AG04449 (cell line): ENCODE measurements at regions not wholly inside any gene's neighbourhood (a gene's known extent, or its start where the extent isn't known, plus 50 kb on each side); places are given as distances from the start of the nearest gene placed in this dataset.

Experiments
- CTCF ChIA-PET: fragments of 350-600 bp; formaldehyde crosslinking; extraction: SDS; loops from one replicate; lab custom pipeline; 2021; ENCODE audit warnings: antibody characterized with exemption; lab: Yijun Ruan, JAX
- POLR2A ChIA-PET: fragments of 400-600, 350-600 bp; formaldehyde crosslinking; extraction: SDS; loops from one replicate; lab custom pipeline; 2020; ENCODE audit warnings: antibody characterized with exemption, inconsistent platforms; lab: Yijun Ruan, JAX
- DNase-seq: peaks from one replicate; pipeline ENCODE4 v3.0.0-alpha.2; 2010; ENCODE audit warnings: low read depth, low spot score
- H3K4me3 ChIP-seq: 2 replicates; pipeline ENCODE4 v1.5.1; 2011; ENCODE audit warnings: low read depth, mild to moderate bottlenecking, control low read depth, low read length
- TF ChIP-seq, protein P1 (sequence below): IDR thresholded peaks from one replicate; pipeline ENCODE4 v1.5.1; 2011; ENCODE audit warnings: mild to moderate bottlenecking, moderate library complexity, low read length, control low read depth, inconsistent platforms; ENCODE audit not compliant: insufficient read depth; ENCODE audit errors: missing control alignments

DNA sequence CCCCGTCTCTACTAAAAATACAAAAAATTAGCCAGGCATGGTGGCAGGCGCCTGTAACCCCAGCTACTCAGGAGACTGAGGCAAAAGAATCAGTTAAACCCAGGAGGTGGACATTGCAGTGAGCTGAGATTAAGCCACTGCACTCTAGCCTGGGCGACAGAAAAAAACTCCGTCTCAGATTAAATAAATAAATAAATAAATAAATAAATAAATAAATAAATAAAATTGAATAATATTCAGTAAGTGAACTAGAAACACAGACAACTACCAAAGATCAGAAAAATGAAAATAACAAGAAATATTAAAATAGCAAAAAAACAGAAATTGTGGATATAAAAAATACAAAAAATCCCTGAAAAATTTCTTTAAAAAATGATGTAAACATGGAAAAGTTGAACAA, 172.4 kb downstream of the ZNF486 start:
- ChIA-PET CTCF (no interaction called here), POLR2A (no interaction called here)
- no peak overlapping the region for H3K4me3 ChIP-seq
- DNase-seq: no peak
- TF ChIP-seq, protein P1, sequence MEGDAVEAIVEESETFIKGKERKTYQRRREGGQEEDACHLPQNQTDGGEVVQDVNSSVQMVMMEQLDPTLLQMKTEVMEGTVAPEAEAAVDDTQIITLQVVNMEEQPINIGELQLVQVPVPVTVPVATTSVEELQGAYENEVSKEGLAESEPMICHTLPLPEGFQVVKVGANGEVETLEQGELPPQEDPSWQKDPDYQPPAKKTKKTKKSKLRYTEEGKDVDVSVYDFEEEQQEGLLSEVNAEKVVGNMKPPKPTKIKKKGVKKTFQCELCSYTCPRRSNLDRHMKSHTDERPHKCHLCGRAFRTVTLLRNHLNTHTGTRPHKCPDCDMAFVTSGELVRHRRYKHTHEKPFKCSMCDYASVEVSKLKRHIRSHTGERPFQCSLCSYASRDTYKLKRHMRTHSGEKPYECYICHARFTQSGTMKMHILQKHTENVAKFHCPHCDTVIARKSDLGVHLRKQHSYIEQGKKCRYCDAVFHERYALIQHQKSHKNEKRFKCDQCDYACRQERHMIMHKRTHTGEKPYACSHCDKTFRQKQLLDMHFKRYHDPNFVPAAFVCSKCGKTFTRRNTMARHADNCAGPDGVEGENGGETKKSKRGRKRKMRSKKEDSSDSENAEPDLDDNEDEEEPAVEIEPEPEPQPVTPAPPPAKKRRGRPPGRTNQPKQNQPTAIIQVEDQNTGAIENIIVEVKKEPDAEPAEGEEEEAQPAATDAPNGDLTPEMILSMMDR: no peak

DNA sequence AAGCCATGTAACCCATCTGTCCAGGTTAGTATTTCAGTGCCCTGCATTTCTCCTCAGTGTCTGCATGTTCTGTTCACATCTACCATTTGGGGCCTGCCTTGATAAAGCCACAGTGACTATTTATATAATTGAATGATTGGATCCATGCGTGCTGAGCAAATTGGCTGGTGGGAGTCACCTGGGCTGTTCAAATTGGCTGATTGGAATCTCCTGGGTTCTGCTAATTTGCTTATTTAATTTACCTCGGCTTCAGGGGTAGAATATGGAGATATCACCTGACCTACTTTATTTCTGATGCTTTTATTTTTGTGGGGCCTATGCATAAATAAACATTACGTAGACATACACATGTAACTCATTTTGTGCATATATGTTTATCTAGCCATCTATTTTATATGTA, 167.7 kb downstream of the ZNF486 start:
- TF ChIP-seq, protein P1: no peak
- ChIA-PET POLR2A (no interaction called here), CTCF (no interaction called here)
- no peak for DNase-seq
- H3K4me3 ChIP-seq: no peak overlapping the region

DNA sequence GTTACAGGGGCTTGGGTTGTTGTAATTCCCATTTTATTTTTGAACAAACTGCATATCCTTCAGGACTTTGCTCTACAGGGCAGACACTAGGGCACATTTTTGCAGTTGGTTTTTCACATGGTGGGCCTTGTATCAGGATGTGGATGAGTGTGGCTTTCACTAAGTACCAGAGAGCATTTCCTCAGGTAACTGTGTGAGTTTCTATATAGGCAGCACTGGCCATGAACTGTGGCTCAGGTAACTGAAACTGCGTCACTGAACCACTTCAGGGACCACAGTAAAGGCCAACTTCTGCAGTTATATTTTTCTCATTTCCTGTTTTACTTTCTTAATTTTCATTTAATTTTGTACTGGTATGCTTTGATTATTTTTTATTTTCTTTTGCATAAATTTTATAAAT, 166.5 kb downstream of the ZNF486 start:
- ChIA-PET CTCF (no interaction called here), POLR2A (no interaction called here)
- TF ChIP-seq, protein P1: no peak
- DNase-seq: no peak
- no peak overlapping the region for H3K4me3 ChIP-seq

DNA sequence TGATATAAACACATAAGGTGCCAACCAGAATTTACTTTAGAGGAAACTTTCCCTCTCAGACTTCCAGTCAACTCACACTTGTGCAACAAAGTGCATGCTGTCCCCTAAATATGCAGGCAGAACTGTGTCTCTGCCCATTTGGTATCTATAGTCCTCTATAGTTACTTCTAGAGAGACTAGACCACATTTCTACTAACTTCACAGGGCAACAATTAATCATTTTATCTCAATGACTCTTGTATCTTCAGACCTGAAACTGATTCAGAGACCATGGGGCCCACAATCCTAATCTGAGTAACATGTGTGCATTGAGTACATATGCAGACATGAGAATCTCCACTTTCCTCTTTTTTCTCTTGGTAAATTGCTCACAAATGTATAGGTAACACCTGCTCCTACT, 158.1 kb downstream of the ZNF486 start:
- ChIA-PET POLR2A (no interaction called here), CTCF (no interaction called here)
- TF ChIP-seq, protein P1: no peak
- no peak overlapping the region for H3K4me3 ChIP-seq
- DNase-seq: no peak

DNA sequence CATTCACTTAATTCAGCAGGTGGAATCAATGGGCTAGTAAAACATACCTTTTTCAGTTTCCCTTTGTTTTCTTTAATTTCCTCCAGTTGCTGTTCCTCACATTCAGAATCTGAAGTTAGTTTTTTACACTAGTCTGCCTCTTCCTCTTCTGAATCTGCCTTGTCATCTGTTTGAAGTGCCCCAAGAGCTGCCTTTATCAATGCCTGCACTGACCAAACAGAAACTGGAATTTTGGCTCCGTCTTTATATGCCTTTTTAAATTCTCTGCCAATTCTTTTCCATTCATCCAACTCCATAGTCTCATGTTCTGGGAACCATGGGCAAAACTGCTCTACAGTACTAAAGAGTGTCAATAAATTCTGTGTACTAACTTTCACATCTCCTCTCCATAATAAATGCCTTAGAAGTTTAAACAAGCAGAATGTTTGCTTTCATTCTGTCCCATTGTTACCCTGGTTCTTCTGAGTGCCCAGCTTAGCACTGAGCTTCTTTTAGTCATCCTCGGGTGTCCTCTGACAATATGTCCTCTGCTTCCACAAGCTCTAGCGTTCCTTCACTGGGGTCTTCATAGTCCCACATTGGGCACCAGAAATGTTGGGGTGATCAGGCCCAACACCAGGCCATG, 154.2 kb downstream of the ZNF486 start:
- CTCF ChIA-PET: no interaction called here
- POLR2A ChIA-PET: no interaction called here

DNA sequence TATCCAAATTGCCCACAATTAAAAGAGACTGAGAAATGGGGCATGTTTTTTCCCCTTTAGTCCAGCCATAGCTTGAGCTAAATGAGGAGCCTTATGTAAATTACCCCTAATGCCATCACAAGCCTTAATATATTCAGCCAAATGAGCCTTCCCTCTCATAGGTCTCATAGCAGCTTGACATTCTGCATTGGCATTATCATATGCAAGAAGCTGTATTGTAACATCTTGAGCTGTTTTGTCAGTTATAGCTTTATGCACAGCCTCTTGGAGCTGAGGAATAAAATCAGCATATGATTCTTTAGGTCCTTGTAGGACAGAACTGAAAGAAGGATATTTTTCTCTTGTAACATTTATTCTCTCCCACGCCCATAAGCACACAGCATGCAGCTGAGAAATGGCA, 153.2 kb downstream of the ZNF486 start:
- H3K4me3 ChIP-seq: no peak overlapping the region
- no peak for DNase-seq
- ChIA-PET POLR2A (no interaction called here), CTCF (no interaction called here)
- TF ChIP-seq, protein P1: no peak

More for the DNA sequence above, 154.2 kb downstream of the ZNF486 start:
- no peak for DNase-seq
- TF ChIP-seq, protein P1: no peak
- H3K4me3 ChIP-seq: no peak overlapping the region
